ENCODE measurements at regions not wholly inside any gene's neighbourhood (a gene's known extent, or its start where the extent isn't known, plus 50 kb on each side); places are given as distances from the start of the nearest gene placed in this dataset.
"Not testable (repeated sequence)": the region's sequence is repeated elsewhere in the genome, so short reads cannot be mapped to it uniquely, and the experiment has no call there.

- DNase-seq (ENCODE audit: low read depth) = no peak
Measured at GRCh38 chr14:87630846-87631245, 362.1 kb downstream of the GALC start.

GRCh38 chr14:87629788-87630187 is 363.2 kb downstream of the GALC start:
- no peak for DNase-seq (ENCODE audit: low read depth)

DNA sequence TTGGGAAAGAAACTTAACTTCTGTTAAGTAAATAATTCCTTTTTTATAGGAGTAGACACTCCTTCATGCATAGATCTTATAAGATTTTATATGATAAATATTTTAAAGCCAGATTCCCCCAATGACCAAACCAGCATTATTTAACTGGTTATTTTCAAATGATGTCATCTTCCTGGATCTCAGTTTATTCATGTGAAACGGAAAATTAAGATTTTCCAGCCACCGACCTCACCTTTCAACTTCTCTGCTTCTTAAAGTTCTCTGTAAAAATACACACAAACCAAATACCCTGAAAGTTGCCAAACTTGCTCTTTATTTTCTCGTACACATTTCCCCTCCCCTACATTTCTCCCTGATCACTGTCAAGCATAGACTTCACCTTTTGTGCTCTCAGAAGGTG is 364.2 kb downstream of the GALC start:
- DNase-seq (ENCODE audit: low read depth) = no peak

DNA sequence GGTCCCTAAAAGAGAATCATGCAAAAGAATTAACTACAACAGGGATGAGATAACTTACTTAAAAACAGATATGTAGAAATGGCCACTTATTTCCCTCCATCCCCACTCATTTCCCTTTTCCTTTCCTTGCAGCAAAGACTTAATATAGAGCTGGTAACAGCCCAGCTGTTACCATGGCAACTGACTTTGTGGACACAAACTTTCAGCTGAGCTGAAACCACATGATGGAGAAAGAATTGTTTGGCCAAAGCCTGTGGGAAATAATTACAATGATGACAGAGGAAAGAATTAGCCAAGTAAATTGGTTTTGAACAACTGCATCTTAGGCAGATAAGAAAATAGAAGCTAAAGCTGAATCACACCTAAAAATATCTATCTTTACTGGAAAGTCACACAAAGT is 364.9 kb downstream of the GALC start:
- no peak for DNase-seq (ENCODE audit: low read depth)

DNA sequence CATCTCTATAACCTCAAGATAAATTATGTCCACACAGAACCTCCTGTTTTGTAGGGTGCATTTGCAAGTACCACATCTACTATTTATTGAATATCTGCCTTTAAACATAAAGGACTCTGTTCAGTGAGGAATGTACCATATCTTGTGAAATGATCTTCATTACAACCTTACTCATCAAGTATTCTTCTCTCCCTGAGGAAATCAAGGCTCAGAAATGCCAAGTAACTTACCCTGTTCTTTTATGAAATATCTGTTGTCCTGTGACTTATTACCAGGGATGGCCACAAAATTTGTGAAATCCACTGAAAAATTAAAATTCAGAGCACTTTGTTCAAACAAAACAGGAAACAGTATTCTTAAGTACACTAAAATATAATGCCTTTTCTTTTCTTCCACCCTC is 366.7 kb downstream of the GALC start:
- no peak for DNase-seq (ENCODE audit: low read depth)

GRCh38 chr14:87623616-87624015 is 369.4 kb downstream of the GALC start:
- DNase-seq (ENCODE audit: low read depth) = no peak

DNA sequence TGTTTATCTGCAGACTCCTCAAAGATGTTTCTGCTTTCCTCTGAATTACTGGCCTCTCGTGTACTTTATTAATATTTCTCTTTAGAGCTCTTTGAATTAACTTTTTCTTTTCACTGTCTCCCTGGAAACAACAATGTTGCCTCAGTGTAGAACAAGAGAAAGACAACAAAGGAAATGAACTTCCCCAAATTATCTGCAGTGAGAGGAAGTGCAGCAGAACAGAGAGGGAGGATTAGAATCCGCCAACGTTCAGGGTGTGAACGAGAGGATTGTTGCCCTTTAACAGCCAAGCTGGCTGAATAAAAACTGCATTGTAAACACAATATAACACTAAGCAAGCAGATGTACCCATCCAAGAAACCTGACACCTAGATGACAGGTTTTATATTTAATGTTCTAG is 375.9 kb downstream of the GALC start:
- no peak for DNase-seq (ENCODE audit: low read depth)

- no peak for DNase-seq (ENCODE audit: low read depth)
Measured at GRCh38 chr14:87615822-87616679, 376.9 kb downstream of the GALC start.

DNA sequence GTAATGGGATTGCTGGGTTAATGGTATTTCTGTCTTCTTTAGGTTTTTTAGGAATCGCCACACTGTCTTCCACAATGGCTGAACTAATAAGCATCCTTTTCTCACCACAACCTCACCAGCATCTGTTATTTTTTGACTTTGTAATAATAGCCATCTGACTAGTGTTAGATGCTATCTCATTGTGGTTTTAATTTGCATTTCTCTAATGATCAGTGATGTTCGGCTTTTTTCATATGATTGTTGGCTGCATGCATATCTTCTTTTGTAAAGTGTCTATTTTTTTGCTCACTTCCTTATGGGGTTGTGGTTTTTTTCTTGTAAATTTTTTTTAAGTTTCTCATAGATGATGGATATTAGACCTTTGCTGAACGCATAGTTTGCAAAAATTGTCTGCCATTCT is 377.9 kb downstream of the GALC start:
- no peak for DNase-seq (ENCODE audit: low read depth)

- no peak for DNase-seq (ENCODE audit: low read depth)
Measured at GRCh38 chr14:87613881-87614280, 379.1 kb downstream of the GALC start.

DNA sequence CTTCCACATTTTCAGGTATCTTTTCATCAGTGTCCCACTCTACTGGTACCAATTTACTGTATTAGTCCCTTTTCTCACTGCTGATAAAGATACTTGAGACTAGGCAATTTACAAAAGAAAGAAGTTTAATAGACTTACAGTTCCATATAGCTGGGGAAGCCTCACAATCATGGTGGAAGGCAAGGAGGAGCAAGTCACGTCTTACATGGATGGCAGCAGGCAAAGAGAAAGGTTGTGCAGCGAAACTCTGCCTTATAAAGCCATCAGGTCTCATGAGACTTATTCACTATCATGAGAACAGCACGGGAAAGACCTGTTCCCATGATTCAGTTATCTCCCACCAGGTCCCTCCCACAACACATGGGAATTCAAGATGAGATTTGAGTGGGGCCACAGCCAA is 385.9 kb downstream of the GALC start:
- not testable (repeated sequence) for DNase-seq (ENCODE audit: low read depth)

DNA sequence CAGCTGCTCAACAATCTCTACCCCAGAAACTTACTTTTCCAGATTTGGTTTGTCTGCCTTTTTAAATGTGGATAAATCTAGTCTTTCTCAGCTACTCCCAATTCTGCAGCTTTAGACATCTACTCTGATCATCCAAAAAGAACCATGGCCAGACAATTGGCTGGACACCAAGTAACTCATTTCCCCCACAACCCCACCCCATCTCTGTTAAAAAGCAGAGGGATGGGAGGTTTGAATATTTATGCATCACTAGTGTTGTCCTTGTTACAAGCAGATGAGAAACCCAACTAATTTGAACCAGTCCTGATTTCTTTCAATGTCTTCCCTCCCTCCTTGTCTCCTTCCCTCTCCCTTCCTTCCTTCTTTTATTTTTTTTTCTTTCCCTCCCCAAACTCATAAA is 391.9 kb downstream of the GALC start:
- DNase-seq (ENCODE audit: low read depth) = no peak

GRCh38 chr14:87600240-87600639 is 392.7 kb downstream of the GALC start:
- no peak for DNase-seq (ENCODE audit: low read depth)

GRCh38 chr14:87581298-87581697 is 411.7 kb downstream of the GALC start:
- DNase-seq (ENCODE audit: low read depth) = no peak

- no peak for DNase-seq (ENCODE audit: low read depth)
Measured at GRCh38 chr14:87579036-87579435, 413.9 kb downstream of the GALC start.

DNA sequence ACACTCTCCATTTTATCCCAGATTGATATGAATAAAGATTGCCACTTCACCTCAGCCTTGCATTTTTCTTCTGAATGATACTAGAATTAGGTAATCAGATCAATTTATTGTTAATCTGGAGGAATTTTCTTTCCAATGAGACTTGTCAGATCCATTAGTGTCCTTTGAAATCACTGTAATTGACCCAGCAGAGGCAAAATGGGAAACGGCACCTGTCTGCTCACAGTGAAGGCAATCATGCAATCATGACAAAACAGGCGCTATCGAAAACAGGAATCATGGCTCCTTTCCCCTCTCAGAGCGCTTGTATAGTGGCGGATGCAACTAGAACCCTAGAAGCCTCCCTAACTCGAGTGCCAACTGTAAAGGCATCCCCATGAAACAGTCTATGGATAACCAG is 417.6 kb downstream of the GALC start:
- no peak for DNase-seq (ENCODE audit: low read depth)

DNA sequence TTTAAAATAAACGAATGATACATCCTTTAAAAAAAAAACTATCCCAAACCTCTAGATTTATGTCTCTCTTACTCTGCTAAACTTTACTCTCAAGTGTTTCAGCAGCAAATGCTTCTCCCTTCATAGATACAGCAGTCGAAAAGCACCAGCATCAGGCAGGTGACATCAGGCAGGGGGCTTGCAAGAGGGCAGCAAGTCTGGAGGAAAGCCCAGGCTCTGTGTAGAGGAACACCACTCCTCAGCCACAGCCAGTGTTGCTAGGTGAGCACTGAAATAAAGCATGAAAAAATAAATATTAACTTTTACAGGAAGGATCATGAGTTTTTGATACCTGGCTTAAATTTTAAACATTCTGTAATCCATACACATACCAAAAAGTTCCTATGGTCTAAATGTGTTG is 419.4 kb downstream of the GALC start:
- no peak for DNase-seq (ENCODE audit: low read depth)

DNA sequence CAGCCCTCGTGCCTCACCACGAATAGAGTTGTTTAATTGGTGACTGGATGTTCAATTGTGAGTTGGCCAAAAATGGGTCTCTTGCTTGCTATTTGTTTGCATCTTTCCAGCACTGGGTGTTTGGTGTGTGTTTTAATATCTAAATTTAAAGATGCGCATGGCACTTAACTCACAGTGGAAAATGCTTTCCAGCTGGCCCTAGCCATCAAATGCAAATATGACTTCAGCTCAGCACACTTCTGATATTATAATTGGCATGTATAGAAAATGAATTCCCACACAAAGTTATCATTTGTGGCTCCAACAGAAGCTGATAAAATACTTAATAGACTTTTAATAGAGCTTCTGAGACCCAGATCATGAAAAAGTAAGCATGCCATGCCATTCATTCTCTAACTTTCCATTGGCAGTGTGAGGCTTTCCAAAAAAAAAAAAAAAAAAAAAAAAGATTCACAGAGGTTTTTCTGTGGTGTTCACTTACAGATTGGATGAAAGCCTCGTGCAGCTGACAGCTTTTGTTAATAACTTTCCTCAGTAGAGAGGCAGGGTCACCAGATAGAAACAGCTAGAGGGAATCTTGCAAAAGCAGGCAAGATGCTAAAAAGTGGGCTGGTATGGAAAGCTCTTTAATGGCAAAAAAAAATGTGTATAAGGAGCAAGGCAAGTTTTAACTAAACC is 425.2 kb downstream of the GALC start:
- no peak for DNase-seq (ENCODE audit: low read depth)

- DNase-seq (ENCODE audit: low read depth) = no peak
Measured at GRCh38 chr14:87566991-87567390, 426.0 kb downstream of the GALC start.

DNA sequence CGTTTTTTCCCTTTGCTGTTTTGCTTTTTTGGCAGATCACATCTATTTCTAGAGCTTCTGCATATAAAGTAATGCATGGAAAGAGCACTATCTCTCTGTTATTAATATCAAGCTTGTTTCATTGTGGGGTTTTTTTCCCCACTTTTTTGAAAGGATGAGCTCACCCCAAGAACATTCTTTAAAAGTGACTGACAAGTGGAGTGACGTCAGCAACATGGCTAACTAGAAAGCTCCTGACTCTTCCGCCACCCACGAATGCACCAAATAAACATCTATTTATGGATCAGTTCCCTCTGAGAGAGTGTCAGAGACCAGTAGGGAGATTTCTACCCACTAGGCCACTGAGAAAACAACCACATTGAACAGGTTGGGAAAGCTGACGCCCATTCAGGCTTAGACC is 445.4 kb downstream of the GALC start:
- no peak for DNase-seq (ENCODE audit: low read depth)

- DNase-seq (ENCODE audit: low read depth) = no peak
Measured at GRCh38 chr14:87542288-87542687, 450.7 kb downstream of the GALC start.

DNA sequence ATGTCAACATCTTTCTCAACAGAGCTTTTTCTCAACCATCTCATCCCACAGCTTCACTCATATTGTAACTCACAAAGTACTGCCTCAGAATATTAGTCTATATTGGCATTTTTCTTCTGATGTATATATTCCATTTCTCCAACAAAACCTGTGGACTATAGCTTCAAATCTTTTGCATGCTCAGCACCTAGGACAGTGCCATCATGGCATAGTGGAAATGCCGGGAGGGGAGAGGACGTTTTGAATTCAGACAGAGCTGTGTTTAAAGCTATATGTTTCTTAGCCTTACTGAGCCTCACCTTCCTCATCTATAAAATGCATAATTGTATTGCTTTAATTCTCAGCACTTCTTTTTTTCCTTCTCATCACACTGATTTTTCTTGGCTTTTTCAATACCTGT is 452.6 kb downstream of the GALC start:
- no peak for DNase-seq (ENCODE audit: low read depth)

- DNase-seq (ENCODE audit: low read depth) = no peak
Measured at GRCh38 chr14:87529081-87529480, 463.9 kb downstream of the GALC start.

DNA sequence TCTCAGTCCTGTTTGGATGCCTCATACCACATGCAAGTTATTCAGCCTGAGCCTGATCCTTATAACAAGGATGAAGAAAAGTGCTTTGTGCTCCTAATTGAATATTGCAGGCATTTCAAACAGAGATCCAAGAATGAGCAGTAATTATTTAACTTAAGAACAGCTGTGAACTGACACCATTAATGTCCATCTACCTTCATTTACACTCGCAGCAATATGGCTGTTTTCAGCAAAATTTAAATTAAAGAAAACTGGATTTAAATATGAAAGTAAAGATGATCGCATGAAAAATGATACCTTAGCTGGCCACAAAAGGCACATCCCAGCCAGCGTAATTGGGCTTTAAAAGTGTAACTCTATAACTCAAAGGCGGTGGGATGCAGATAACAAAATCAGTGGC is 466.3 kb downstream of the GALC start:
- DNase-seq (ENCODE audit: low read depth) = no peak

All from fibroblast of gingiva (primary cell).